Neuronal stem cell (in vitro differentiated cells): ENCODE measurements at regions not wholly inside any gene's neighbourhood (a gene's known extent, or its start where the extent isn't known, plus 50 kb on each side); places are given as distances from the start of the nearest gene placed in this dataset.

ENCODE experiments used
- DNase-seq: peaks from one replicate; pipeline ENCODE4 v3.0.0-alpha.2; 2013; ENCODE audit warnings: low spot score
- H2AFZ ChIP-seq: one replicate; pipeline ENCODE4 v1.6.1; 2013; ENCODE audit warnings: mild to moderate bottlenecking, low read length, inconsistent platforms
- H2AK5ac ChIP-seq: 2 replicates; pipeline ENCODE4 v1.6.1; 2013; ENCODE audit warnings: low read depth, mild to moderate bottlenecking, inconsistent platforms, low read length, moderate library complexity, mixed read lengths
- H2BK120ac ChIP-seq: 2 replicates; pipeline ENCODE4 v1.6.1; 2013; ENCODE audit warnings: low read depth, mild to moderate bottlenecking, inconsistent platforms, low read length, moderate library complexity, mixed read lengths
- H2BK12ac ChIP-seq: one replicate; pipeline ENCODE4 v1.6.1; 2013; ENCODE audit warnings: low read length, inconsistent platforms
- H2BK15ac ChIP-seq: 2 replicates; pipeline ENCODE4 v1.6.1; 2013; ENCODE audit warnings: mild to moderate bottlenecking, low read length, inconsistent platforms, mixed read lengths
- H2BK5ac ChIP-seq: one replicate; pipeline ENCODE4 v1.6.1; 2013; ENCODE audit warnings: inconsistent platforms, mild to moderate bottlenecking, low read length, moderate library complexity
- H3K14ac ChIP-seq: one replicate; pipeline ENCODE4 v1.6.1; 2013; ENCODE audit warnings: low read length, inconsistent platforms
- H3K18ac ChIP-seq: 2 replicates; pipeline ENCODE4 v1.6.1; 2013; ENCODE audit warnings: low read length, inconsistent platforms
- H3K23ac ChIP-seq: 2 replicates; pipeline ENCODE4 v1.6.1; 2013; ENCODE audit warnings: low read depth, mild to moderate bottlenecking, mixed read lengths, low read length, inconsistent platforms; ENCODE audit not compliant: poor library complexity
- H3K27ac ChIP-seq: replicated peaks from 3 replicates; pipeline ENCODE4 v1.5.1; 2013; ENCODE audit warnings: low read length, inconsistent platforms
- H3K27me3 ChIP-seq, 3 experiments: 2 replicates each; pipeline ENCODE4 v1.6.1; 2013; ENCODE audit warnings: low read length in 3 of 3, mild to moderate bottlenecking in 2 of 3, inconsistent platforms in 1 of 3, low read depth in 1 of 3, mixed read lengths in 1 of 3, moderate library complexity in 1 of 3; ENCODE audit not compliant: control insufficient read depth in 3 of 3, insufficient read depth in 3 of 3
- H3K36me3 ChIP-seq, 2 donors: replicated peaks in 1 of 2; 2 replicates each; pipeline ENCODE4 v1.6.1; 2013; ENCODE audit warnings: low read length in 2 of 2; ENCODE audit not compliant: control insufficient read depth in 2 of 2, insufficient read depth in 2 of 2
- H3K4ac ChIP-seq: 2 replicates; pipeline ENCODE4 v1.6.1; 2013; ENCODE audit warnings: inconsistent platforms, mild to moderate bottlenecking, low read length, moderate library complexity
- H3K4me1 ChIP-seq, 2 donors: 1 replicate in 1 of 2; 2 replicates in 1 of 2; pipeline ENCODE4 v1.6.1; 2013; ENCODE audit warnings: low read length in 2 of 2, low read depth in 1 of 2; ENCODE audit not compliant: control insufficient read depth in 2 of 2, insufficient read depth in 1 of 2
- H3K4me2 ChIP-seq: one replicate; pipeline ENCODE4 v1.6.1; 2013; ENCODE audit warnings: mild to moderate bottlenecking, low read length, inconsistent platforms; ENCODE audit not compliant: insufficient read depth, poor library complexity, severe bottlenecking
- H3K4me3 ChIP-seq, 2 donors: 2 replicates each; pipeline ENCODE4 v1.5.1; 2013; ENCODE audit warnings: low read length in 2 of 2, mild to moderate bottlenecking in 2 of 2, inconsistent platforms in 1 of 2, moderate library complexity in 1 of 2
- H3K79me1 ChIP-seq: one replicate; pipeline ENCODE4 v1.6.1; 2013; ENCODE audit warnings: low read depth, mild to moderate bottlenecking, inconsistent platforms, low read length, moderate library complexity
- H3K9ac ChIP-seq: one replicate; pipeline ENCODE4 v1.6.1; 2013; ENCODE audit warnings: mild to moderate bottlenecking, low read depth, low read length, inconsistent platforms; ENCODE audit not compliant: poor library complexity
- H3K9me3 ChIP-seq, 2 donors: replicated peaks in 1 of 2; 2 replicates each; pipeline versions ENCODE3 to v1.6.1; 2013; ENCODE audit warnings: low read length in 2 of 2, mild to moderate bottlenecking in 2 of 2, inconsistent platforms in 1 of 2, low read depth in 1 of 2, mixed read lengths in 1 of 2, moderate library complexity in 1 of 2; ENCODE audit not compliant: control insufficient read depth in 2 of 2, insufficient read depth in 1 of 2
- H4K8ac ChIP-seq: one replicate; pipeline ENCODE4 v1.6.1; 2013; ENCODE audit warnings: low read depth, mild to moderate bottlenecking, inconsistent platforms, low read length, moderate library complexity
- H4K91ac ChIP-seq: one replicate; pipeline ENCODE4 v1.6.1; 2013; ENCODE audit warnings: low read length, low read depth, mild to moderate bottlenecking, inconsistent platforms; ENCODE audit not compliant: poor library complexity
- WGBS, 2 donors: extraction: QIAGEN DNeasy Blood & Tissue Kit; methylation state at CpG; one replicate each; pipeline ENCODE4 v1.1.7; 2013; ENCODE audit warnings: missing lambda C conversion rate in 2 of 2, mixed read lengths in 1 of 2; ENCODE audit not compliant: insufficient read length in 2 of 2, insufficient replicate concordance in 1 of 2; ENCODE audit errors: extremely low coverage in 2 of 2; 5-methylcytosine and 5-hydroxymethylcytosine counted together

- no peaks in the 10 kb centered on the region for H3K4me1 ChIP-seq
- H3K18ac ChIP-seq = no peak overlapping the region
- H2BK12ac ChIP-seq = no peak overlapping the region
- no peak overlapping the region for H3K4me2 ChIP-seq
- H2BK120ac ChIP-seq = no peak overlapping the region
- H3K9me3 ChIP-seq = no peaks in the 10 kb centered on the region
- WGBS, 2 donors = no CpG with 5 or more reads among the region's 17 CpGs
- H3K36me3 ChIP-seq = no peaks in the 10 kb centered on the region
- H3K9ac ChIP-seq = no peak overlapping the region
- no peaks in the 10 kb centered on the region for H3K79me1 ChIP-seq
- no peak overlapping the region for H2AFZ ChIP-seq
- H3K23ac ChIP-seq = no peak overlapping the region
- H3K4me3 ChIP-seq = no peak overlapping the region
- H3K4ac ChIP-seq = no peak overlapping the region
- no peak overlapping the region for H2BK5ac ChIP-seq
- DNase-seq = no peak
- H3K14ac ChIP-seq = no peak overlapping the region
- no peak overlapping the region for H4K8ac ChIP-seq
- H4K91ac ChIP-seq = no peak overlapping the region
- no peak overlapping the region for H2AK5ac ChIP-seq
- H2BK15ac ChIP-seq = no peak overlapping the region
- H3K27me3 ChIP-seq = no peaks in the 10 kb centered on the region
- no peak overlapping the region for H3K27ac ChIP-seq
Measured at GRCh38 chr3:110644203-110644602, 427.4 kb upstream of the NECTIN3 start.

- no peaks in the 10 kb centered on the region for H3K27me3 ChIP-seq
- no peak overlapping the region for H4K91ac ChIP-seq
- H3K27ac ChIP-seq = no peak overlapping the region
- no peaks in the 10 kb centered on the region for H3K9me3 ChIP-seq
- no peak overlapping the region for H3K18ac ChIP-seq
- no peak overlapping the region for H3K14ac ChIP-seq
- no peaks in the 10 kb centered on the region for H3K79me1 ChIP-seq
- H4K8ac ChIP-seq = no peak overlapping the region
- no peaks in the 10 kb centered on the region for H3K36me3 ChIP-seq
- H3K23ac ChIP-seq = no peak overlapping the region
- H3K4me2 ChIP-seq = no peak overlapping the region
- H3K4ac ChIP-seq = no peak overlapping the region
- H2BK12ac ChIP-seq = no peak overlapping the region
- no peak overlapping the region for H2AFZ ChIP-seq
- no peak overlapping the region for H3K9ac ChIP-seq
- H2BK120ac ChIP-seq = no peak overlapping the region
- WGBS, 2 donors = no CpG with 5 or more reads among the region's 1 CpG
- H2BK5ac ChIP-seq = no peak overlapping the region
- DNase-seq = no peak
- H3K4me1 ChIP-seq = no peaks in the 10 kb centered on the region
- H2BK15ac ChIP-seq = no peak overlapping the region
- H2AK5ac ChIP-seq = no peak overlapping the region
- no peak overlapping the region for H3K4me3 ChIP-seq
Measured at GRCh38 chr3:110646055-110646454, 425.6 kb upstream of the NECTIN3 start.

DNA sequence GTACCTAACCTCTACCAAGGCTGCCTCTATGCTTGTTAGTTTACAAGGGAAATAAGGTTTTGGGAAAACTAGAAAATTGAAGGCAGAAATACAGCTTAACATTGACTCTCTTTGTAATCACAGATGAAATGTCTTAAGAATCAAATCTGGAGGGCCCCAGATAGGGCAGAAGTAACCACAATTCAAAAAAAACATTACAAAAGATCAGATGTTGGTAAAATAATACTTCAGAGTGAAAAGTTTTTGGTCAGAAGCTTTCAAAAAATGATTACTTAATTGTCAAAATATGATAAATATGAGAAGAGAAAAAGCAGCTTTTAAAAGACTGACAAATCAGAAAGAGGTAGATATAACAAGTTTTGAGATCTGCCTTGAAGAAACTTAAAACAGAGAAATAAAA, 425.1 kb upstream of the NECTIN3 start:
- no peak overlapping the region for H3K27ac ChIP-seq
- no peak overlapping the region for H2BK15ac ChIP-seq
- H2BK12ac ChIP-seq = no peak overlapping the region
- no peak overlapping the region for H4K91ac ChIP-seq
- DNase-seq = no peak
- no peak overlapping the region for H2BK120ac ChIP-seq
- H4K8ac ChIP-seq = no peak overlapping the region
- no peaks in the 10 kb centered on the region for H3K27me3 ChIP-seq
- H3K36me3 ChIP-seq = no peaks in the 10 kb centered on the region
- no peak overlapping the region for H2AFZ ChIP-seq
- no peaks in the 10 kb centered on the region for H3K9me3 ChIP-seq
- no peak overlapping the region for H3K14ac ChIP-seq
- no peak overlapping the region for H2BK5ac ChIP-seq
- H3K18ac ChIP-seq = no peak overlapping the region
- H3K9ac ChIP-seq = no peak overlapping the region
- no peak overlapping the region for H2AK5ac ChIP-seq
- H3K23ac ChIP-seq = no peak overlapping the region
- H3K4ac ChIP-seq = no peak overlapping the region
- no peaks in the 10 kb centered on the region for H3K4me1 ChIP-seq
- H3K4me3 ChIP-seq = no peak overlapping the region
- no peak overlapping the region for H3K4me2 ChIP-seq
- no peaks in the 10 kb centered on the region for H3K79me1 ChIP-seq

GRCh38 chr3:110647586-110647985, 424.0 kb upstream of the NECTIN3 start:
- H3K27ac ChIP-seq = no peak overlapping the region
- H4K8ac ChIP-seq = no peak overlapping the region
- H3K14ac ChIP-seq = no peak overlapping the region
- no peaks in the 10 kb centered on the region for H3K79me1 ChIP-seq
- H4K91ac ChIP-seq = no peak overlapping the region
- no peaks in the 10 kb centered on the region for H3K9me3 ChIP-seq
- H2BK120ac ChIP-seq = no peak overlapping the region
- H2BK5ac ChIP-seq = no peak overlapping the region
- H2BK12ac ChIP-seq = no peak overlapping the region
- no peak overlapping the region for H2BK15ac ChIP-seq
- H3K23ac ChIP-seq = no peak overlapping the region
- no peak overlapping the region for H3K4me2 ChIP-seq
- H3K18ac ChIP-seq = no peak overlapping the region
- no peak overlapping the region for H3K4ac ChIP-seq
- WGBS, 2 donors = no CpG with 5 or more reads among the region's 2 CpGs
- no peaks in the 10 kb centered on the region for H3K36me3 ChIP-seq
- H2AK5ac ChIP-seq = no peak overlapping the region
- H3K27me3 ChIP-seq = no peaks in the 10 kb centered on the region
- DNase-seq = no peak
- H3K9ac ChIP-seq = no peak overlapping the region
- H3K4me3 ChIP-seq = no peak overlapping the region
- no peaks in the 10 kb centered on the region for H3K4me1 ChIP-seq
- H2AFZ ChIP-seq = no peak overlapping the region
